PFSK-1 (cell line): ENCODE measurements at regions not wholly inside any gene's neighbourhood (a gene's known extent, or its start where the extent isn't known, plus 50 kb on each side); places are given as distances from the start of the nearest gene placed in this dataset.

Experiments used
- SIN3A ChIP-seq: IDR thresholded peaks from 2 replicates; pipeline ENCODE4 v1.6.1; 2012; ENCODE audit warnings: mild to moderate bottlenecking, low read length, moderate library complexity, borderline replicate concordance; ENCODE audit not compliant: insufficient read depth
- TAF1 ChIP-seq: IDR thresholded peaks from 2 replicates; pipeline ENCODE4 v1.6.1; 2012; ENCODE audit warnings: low read length, control low read depth, borderline replicate concordance; ENCODE audit not compliant: insufficient read depth

DNA sequence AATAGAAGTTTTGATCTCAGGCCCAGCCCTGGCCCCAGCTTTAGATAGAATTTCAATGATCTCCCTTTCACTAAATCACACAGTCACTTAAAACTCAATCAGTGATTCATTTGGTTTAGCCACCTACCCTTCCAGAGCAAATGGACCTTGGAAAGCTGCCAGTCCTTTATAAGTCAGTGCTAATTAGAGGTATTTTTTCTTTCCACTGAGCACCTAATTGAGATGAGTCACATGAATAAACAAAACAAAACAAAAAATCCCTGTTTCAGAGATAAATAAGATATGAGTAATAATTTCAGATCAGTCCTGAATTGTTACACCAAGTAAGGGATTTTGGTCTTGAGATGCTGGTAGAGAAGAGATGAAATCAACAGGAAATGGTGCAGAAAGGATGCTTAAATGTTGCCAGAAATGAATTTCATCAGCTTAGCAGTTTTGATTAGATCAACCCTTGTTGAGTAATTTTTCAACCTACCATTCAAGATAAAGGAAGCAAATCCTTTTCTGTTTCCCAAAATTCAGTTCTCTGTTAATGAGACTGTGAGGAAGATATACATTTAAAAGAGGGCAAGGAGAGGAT lies 352.0 kb upstream of the COL8A1 start:
- no peak for TF ChIP-seq TAF1
- TF ChIP-seq SIN3A, result no peak
